GM18507 (cell line): ENCODE measurements at regions not wholly inside any gene's neighbourhood (a gene's known extent, or its start where the extent isn't known, plus 50 kb on each side); places are given as distances from the start of the nearest gene placed in this dataset.

Experiments used
- DNase-seq: peaks from one replicate; pipeline ENCODE4 v3.0.0; 2011; ENCODE audit warnings: low read depth; ENCODE audit not compliant: insufficient read length; ENCODE audit errors: extremely low spot score
- FAIRE-seq: peaks from 2 replicates; lab custom pipeline; 2011; peaks lifted over from hg19 to GRCh38; lab: Jason Lieb, UNC

DNA sequence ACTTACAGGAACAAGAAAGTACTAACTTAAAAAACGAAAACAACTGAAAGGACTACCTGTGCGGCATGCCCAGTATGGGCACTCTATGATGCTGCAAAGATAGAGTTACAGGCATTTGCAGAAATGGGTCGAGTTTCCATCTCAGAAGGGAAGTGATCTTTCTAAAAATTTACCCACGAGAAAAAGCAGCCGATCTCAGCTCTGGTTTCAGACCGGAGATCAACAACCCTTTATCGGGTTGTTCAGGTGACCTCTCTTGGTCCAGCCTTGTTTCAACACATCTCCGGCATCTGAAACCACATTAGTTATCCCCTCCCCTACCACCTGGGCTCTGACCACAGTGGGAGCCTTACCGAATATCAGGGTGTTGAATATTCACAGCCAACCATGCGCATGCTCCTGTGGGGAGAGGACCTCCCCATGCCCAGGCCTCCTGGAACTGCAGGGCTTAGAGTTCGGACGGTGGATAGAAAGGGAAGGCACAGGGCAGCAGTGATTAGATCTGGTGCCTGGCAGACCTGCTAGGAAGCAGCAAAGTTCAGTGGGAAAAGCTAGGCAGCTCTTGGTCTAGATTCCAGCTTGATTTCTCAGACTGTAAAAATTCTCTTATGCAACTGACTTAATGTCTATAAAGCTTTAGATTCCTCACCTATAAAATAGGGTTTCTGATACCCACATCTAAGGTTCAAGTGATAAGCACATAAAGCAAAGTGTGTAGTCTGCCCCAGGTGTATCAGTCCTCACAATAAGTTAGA lies 906.0 kb downstream of the VRK1 start:
- no peak for DNase-seq
- FAIRE-seq: no peak

DNA sequence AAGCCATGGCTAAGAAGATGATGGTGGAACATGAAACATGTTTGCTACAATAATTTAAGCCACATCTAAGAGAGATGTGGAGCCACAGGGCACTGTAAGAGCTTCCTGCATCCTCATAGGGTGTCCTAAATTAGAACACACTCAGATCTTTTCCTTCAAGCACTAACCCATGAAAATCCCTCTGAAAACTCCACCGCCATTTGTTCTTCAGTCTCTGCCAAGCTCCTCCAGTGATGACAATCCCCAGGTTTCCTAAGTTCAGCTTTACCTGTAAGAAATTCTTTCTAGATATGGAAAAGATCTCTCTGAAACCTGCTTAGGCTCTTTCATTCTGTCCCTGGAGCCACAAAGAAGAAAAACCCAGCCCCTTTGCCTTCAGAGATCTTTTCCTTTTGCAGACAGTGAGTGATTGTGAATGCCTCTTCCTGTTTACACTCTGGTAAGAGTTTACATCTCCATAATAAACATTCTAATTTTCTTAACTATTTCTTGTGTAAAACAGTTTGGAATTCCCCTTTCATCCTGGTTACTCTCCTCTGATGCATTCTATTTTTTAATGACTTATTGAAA lies 907.2 kb downstream of the VRK1 start:
- FAIRE-seq (no peak), DNase-seq (no peak)

GRCh38 chr14:97705107-97705506 lies 907.9 kb downstream of the VRK1 start:
- DNase-seq: no peak
- no peak for FAIRE-seq

DNA sequence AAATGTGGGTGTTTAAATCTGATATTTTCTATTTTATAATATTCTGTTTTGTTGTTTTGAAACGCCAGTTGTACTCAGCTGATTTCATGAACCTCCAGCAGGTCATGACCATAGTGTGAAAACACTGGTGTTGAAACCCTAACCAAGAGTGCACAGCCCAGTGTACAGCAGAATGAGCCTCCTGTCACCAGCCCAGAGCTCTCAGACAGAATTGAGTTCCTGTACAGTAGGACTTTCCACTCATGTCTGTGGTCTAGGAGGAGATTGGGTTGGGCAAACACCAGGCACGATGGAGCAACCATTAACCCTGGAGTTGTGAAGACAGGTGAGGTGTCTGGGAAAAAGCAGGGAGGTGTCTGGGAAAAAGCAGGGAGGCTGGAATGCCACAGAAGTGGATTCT lies 908.8 kb downstream of the VRK1 start:
- FAIRE-seq: no peak
- no peak for DNase-seq

DNA sequence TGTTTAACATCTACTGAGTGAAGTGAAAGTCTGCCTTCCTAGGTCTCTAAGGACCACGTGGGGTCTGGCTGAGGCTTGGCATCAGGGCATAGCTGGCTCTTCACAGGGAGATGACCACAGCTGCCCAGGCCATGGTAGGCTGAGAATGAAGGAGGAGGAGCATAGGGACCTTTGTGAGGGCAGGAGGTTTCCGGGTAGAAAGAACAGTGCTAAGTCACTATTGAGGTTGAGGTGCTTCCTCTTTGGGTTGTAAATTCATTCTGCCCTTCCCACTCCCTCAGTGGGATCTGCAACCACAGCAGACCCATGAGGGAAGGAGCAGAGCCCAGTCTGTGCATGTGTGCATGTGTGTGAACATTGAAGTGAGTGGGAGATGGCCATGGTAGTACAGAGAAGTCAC lies 909.6 kb downstream of the VRK1 start:
- FAIRE-seq: no peak
- DNase-seq: no peak

GRCh38 chr14:97707603-97708002 lies 910.4 kb downstream of the VRK1 start:
- no peak for FAIRE-seq
- DNase-seq: no peak

DNA sequence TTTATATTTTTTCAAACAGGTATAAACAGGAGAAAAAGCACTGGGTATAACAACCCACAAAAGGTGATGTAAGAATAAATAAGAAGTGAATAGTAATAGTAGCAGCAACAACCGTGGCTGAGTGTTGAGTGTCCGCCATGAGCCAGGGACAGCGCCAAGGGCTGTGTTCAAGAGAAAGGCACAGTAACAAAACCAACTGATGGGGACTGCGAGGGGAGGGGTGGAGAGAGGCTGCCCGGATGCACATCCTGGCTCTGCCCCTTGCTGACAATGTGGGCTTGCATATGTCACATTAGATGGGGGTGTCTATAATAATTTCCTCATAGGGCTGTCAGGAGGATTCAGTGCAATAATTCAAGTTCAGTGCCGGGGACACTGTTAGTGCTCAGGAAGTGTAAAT lies 912.4 kb downstream of the VRK1 start:
- FAIRE-seq: no peak
- DNase-seq: no peak

DNA sequence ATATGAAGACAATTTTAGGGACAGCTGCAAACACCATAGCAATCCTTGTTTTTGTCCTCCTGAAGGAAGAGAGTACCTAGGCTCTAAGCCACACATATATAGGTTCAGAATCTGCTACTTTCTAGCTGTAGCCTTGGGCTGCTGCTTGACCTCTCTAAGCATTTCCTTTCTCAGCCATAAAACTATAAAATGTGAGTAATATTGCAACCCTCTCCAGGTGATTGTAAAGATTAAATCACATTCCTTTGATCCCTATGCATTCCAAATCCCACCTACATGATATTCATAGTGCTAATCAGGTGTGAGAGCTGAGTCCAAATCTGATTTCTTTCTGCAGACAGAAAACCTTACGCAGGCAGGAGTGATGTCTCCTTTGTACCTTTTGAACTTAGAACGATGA lies 913.5 kb downstream of the VRK1 start:
- DNase-seq (no peak), FAIRE-seq (no peak)

DNA sequence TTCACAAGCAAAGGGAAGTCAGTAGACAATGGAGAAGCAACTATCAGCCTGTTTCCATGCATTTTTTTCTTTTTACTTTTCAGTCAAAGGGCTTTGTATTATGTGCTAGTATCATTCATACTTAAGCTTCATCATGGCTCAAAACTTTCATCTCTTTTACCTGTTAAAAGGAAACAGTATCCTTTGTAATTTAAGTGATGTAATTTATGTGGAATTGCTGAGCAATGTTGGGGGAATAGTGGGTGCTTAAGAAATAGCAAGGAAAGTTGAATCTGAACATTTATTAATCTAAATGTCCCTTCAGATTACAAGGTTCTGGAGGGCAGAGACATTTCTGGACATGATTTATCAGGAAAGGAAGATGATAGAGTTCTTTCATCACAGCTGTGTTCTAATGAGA lies 915.3 kb downstream of the VRK1 start:
- FAIRE-seq: no peak
- DNase-seq: no peak

DNA sequence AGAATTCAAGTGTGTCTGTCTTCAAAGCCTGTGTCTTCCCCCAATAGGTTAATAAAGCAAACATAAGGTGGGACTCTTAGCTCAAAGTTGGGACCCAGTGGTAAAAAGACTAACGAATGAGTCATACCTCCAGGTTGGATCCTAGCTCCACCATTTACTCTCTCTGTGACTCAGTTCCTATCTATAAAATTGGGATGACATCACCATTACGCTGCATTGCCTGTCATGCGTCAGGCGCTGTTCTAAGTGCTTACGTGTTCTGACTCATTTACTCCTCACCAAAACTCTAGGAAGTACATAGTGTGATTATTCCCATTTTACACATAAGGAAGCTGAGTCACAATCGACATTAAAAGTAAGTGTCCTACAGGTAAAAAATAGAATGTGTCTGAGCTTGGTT lies 915.8 kb downstream of the VRK1 start:
- DNase-seq: no peak
- FAIRE-seq: no peak

- DNase-seq: no peak
- FAIRE-seq: no peak
These were observed 921.8 kb downstream of the VRK1 start for GRCh38 chr14:97718886-97719442.

- FAIRE-seq (no peak), DNase-seq (no peak)
These were observed 922.7 kb downstream of the VRK1 start for GRCh38 chr14:97719931-97720330.

DNA sequence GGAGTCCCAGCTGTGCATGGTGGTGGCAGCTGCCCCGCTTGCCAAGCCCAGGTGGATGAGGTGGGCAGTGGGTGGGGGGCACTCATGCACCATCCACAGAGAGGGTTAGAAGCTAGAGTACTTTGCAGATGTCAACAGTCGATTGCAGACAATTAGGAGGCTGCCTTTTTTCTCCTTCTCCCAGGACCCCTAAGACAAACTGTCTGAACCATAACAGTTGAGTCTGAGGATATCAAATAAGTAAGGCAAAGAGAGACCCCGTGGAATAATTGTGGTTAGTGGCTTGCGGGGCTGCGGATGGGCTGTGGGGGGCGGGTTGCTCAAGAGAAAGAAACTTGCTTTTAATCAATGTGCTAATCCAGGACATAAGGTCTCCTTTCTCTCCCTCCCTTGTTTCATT lies 926.2 kb downstream of the VRK1 start:
- FAIRE-seq (no peak), DNase-seq (no peak)

GRCh38 chr14:97723819-97724218 lies 926.6 kb downstream of the VRK1 start:
- FAIRE-seq (no peak), DNase-seq (no peak)

- no peak for FAIRE-seq
- no peak for DNase-seq
These were observed 927.1 kb downstream of the VRK1 start for GRCh38 chr14:97724265-97724731.

DNA sequence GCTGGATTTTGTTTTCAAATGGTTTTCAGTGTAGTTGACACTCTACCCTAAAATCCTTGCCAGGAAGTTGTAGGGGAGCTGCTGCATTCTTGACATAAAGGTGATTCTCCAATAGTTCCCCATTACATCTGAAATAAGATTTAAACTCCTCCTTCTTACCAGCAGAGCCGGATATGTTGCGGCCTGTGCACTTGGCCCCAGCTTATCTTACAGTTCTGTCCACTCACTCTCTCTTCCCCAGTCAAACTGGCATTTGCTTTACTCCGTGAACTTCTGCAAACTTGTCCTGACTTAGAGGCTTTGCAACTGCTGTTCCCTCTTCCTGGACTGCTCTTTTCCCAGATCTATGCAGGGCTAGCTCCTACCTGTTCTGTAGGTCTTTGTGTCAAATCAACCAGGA lies 929.5 kb downstream of the VRK1 start:
- FAIRE-seq (no peak), DNase-seq (no peak)

GRCh38 chr14:97730706-97731105 lies 933.5 kb downstream of the VRK1 start:
- no peak for FAIRE-seq
- no peak for DNase-seq

DNA sequence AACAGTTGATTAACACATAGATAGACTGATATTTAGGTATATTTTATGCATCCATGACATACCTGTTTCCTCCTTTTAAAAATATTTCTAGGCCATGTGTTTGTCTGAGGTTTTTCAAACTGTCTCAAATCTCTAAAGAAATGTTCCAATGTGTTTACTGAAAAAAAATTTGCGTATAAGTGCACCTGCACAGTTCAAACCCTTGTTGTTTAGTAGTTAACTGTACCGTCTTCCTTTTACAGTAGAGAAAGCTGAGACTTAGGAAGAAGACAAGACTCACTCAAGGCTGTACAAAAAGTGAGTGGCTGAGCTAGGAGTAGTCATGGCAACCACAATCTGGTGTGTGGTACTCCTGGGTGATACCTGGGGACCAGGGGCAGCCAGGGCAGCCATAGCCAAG lies 934.6 kb downstream of the VRK1 start:
- no peak for DNase-seq
- FAIRE-seq: no peak

DNA sequence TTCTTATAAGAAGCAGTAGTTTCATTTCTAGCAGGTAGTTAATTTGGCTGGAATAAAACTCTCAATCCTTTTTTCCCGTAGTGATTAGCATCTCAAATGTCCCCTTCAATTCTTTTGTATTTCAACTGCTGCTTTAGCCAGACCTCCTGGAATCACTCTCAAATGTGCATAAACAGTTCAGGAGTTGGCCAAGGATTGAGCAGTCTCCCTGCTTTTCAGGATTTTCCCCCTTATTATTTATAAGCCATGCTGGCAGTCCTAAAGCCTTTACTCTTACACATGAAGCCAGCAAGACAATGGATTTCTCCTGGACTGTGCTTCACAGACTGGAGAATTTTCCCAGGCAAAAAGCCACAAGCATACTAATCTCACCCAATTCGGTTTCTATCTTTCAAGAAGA lies 950.1 kb downstream of the VRK1 start:
- no peak for DNase-seq
- no peak for FAIRE-seq

- DNase-seq: no peak
- no peak for FAIRE-seq
These were observed 951.4 kb downstream of the VRK1 start for GRCh38 chr14:97748616-97749015.

- FAIRE-seq (no peak), DNase-seq (no peak)
These were observed 960.3 kb downstream of the VRK1 start for GRCh38 chr14:97757491-97757890.
